ENCODE measurements at regions not wholly inside any gene's neighbourhood (a gene's known extent, or its start where the extent isn't known, plus 50 kb on each side); places are given as distances from the start of the nearest gene placed in this dataset.

GRCh38 chr4:113831457-113831856, 69.9 kb upstream of the CAMK2D start:
- POLR2A ChIA-PET, result no interaction called here
- DNase-seq (ENCODE audit: low read depth in 1 of 2, low spot score in 1 of 2) (no peak), ATAC-seq (no peak), FAIRE-seq (no peak)
- Histone ChIP-seq H3K4me1 (no peaks in the 10 kb centered on the region), H3K4me3 (no peak overlapping the region), H3K9me3 (no peaks in the 10 kb centered on the region), H3K4me2 (no peak overlapping the region), H3K27ac (no peak overlapping the region)
- CTCF ChIA-PET, result interaction anchor here (0.7 kb wide), 1 partner anchor 23 kb away, joined by 3 read pairs; no protein-coding TSS in a partner anchor
- TF ChIP-seq E2F6 (IDR thresholded peaks at IDR 0.05; ENCODE audit: borderline replicate concordance, low read depth) (no peak), HDAC2 (IDR thresholded peaks at IDR 0.05) (no peak), ZNF302 (CRISPR knock-in tag; IDR thresholded peaks at IDR 0.05) (no peak), HEYL (CRISPR knock-in tag; IDR thresholded peaks at IDR 0.05) (no peak), NFE2L2 (conservative IDR thresholded peaks at IDR 0.05; ENCODE audit: low read length) (no peak), RCOR1 (IDR thresholded peaks at IDR 0.05; ENCODE audit: low read depth, low read length) (no peak), MAFK (IDR thresholded peaks at IDR 0.05; ENCODE audit: partially characterized antibody) (no peak), KDM5A (IDR thresholded peaks at IDR 0.05) (no peak), CBX2 (IDR thresholded peaks at IDR 0.05; ENCODE audit: borderline replicate concordance, low read depth) (no peak), RAD21 (conservative IDR thresholded peaks at IDR 0.05 in 1 of 2, IDR thresholded peaks at IDR 0.05 in 1 of 2) (no peak), MAZ (IDR thresholded peaks at IDR 0.05; ENCODE audit: borderline replicate concordance, low read depth, low read length) (no peak)

- Histone ChIP-seq H3K9me3 (no peaks in the 10 kb centered on the region), H3K4me3 (no peak overlapping the region), H3K27ac (no peak overlapping the region), H3K4me1 (no peaks in the 10 kb centered on the region), H3K4me2 (no peak overlapping the region)
- FAIRE-seq (no peak), DNase-seq (ENCODE audit: low read depth in 1 of 2, low spot score in 1 of 2) (no peak), ATAC-seq (no peak)
- ChIA-PET CTCF (no interaction called here), POLR2A (no interaction called here)
- 57% methylated on average over 2 of the region's 2 CpGs for WGBS (ENCODE audit: missing lambda C conversion rate)
- TF ChIP-seq BCL3 (IDR thresholded peaks at IDR 0.05) (no peak), E2F6 (IDR thresholded peaks at IDR 0.05; ENCODE audit: borderline replicate concordance, low read depth) (no peak), NR3C1 (IDR thresholded peaks at IDR 0.05) (no peak)
Measured at GRCh38 chr4:113828702-113829101, 67.2 kb upstream of the CAMK2D start.

GRCh38 chr4:113827285-113827684, 65.7 kb upstream of the CAMK2D start:
- POLR2A ChIA-PET, result no interaction called here
- CTCF ChIA-PET, result no interaction called here
- TF ChIP-seq ZFP36 (IDR thresholded peaks at IDR 0.05; ENCODE audit: borderline replicate concordance, partially characterized antibody) (no peak), NR3C1 (IDR thresholded peaks at IDR 0.05) (no peak), ELK1 (IDR thresholded peaks at IDR 0.05; ENCODE audit: low read depth, low read length) (no peak), RAD21 (conservative IDR thresholded peaks at IDR 0.05 in 1 of 2, IDR thresholded peaks at IDR 0.05 in 1 of 2) (no peak), CBX2 (IDR thresholded peaks at IDR 0.05; ENCODE audit: borderline replicate concordance, low read depth) (no peak), HES2 (IDR thresholded peaks at IDR 0.05) (no peak), HOXA7 (CRISPR knock-in tag; IDR thresholded peaks at IDR 0.05) (no peak), HOXB13 (CRISPR knock-in tag; IDR thresholded peaks at IDR 0.05; ENCODE audit: low read depth) (no peak), RFX5 (IDR thresholded peaks at IDR 0.05) (no peak), RARB (CRISPR knock-in tag; IDR thresholded peaks at IDR 0.05) (no peak), SMC3 (IDR thresholded peaks at IDR 0.05) (no peak), BHLHE40 (IDR thresholded peaks at IDR 0.05; ENCODE audit: low read depth, low read length) (no peak)
- no peak for FAIRE-seq
- no peak for DNase-seq (ENCODE audit: low read depth in 1 of 2, low spot score in 1 of 2)
- no peak overlapping the region for H3K4me3 ChIP-seq
- H3K4me2 ChIP-seq, result no peak overlapping the region
- no peaks in the 10 kb centered on the region for H3K9me3 ChIP-seq
- no peak overlapping the region for H3K27ac ChIP-seq
- no peak for ATAC-seq
- 90% methylated on average over 2 of the region's 2 CpGs for WGBS (ENCODE audit: missing lambda C conversion rate)
- no peaks in the 10 kb centered on the region for H3K4me1 ChIP-seq
